K562 (cell line): ENCODE measurements at regions not wholly inside any gene's neighbourhood (a gene's known extent, or its start where the extent isn't known, plus 50 kb on each side); places are given as distances from the start of the nearest gene placed in this dataset.
A peak's percentile ranks its signal among the peaks of the same experiment; 100 is the strongest.

Source experiments
- ATAC-seq: fragments of 200-7000 bp; cut with Tn5 transposase; 3 replicates; pipeline ENCODE4 v1.9.1; 2020; ENCODE audit warnings: moderate library complexity
- BruUV-seq: library from RNA; stranded (reverse); fragments of 400-500 nt; replicated peaks from 2 replicates; lab custom pipeline; 2021; lab: Mats Ljungman, UMichigan
- CTCF ChIA-PET: fragments of 300-600 bp; formaldehyde crosslinking; extraction: SDS; loops from one replicate; lab custom pipeline; 2021; ENCODE audit warnings: low intra/inter-chr PET ratio; lab: Yijun Ruan, JAX
- POLR2A ChIA-PET: fragments of 300-600, 350-650 bp; sonication (Branson Sonifier 250); formaldehyde crosslinking; extraction: SDS; loops from one replicate; lab custom pipeline; 2021; ENCODE audit warnings: antibody characterized with exemption, inconsistent platforms; lab: Yijun Ruan, JAX
- DNase-seq, 4 experiments: peaks; one replicate each; pipeline versions ENCODE4 v3.0.0 to v3.0.0-alpha.2; 2011 to 2018; ENCODE audit warnings: low spot score in 3 of 4, mixed read lengths in 3 of 4; ENCODE audit errors: extremely low read depth in 1 of 4
- FAIRE-seq: peaks from 2 replicates; lab custom pipeline; 2011; peaks lifted over from hg19 to GRCh38; lab: Jason Lieb, UNC
- H2AFZ ChIP-seq: 2 replicates; pipeline ENCODE4 v1.6.0; 2011; ENCODE audit warnings: low read depth, low read length, control low read depth, inconsistent platforms
- H3K27ac ChIP-seq: fragments of 200-600 bp; 3 replicates; pipeline ENCODE4 v1.8.0; 2011; ENCODE audit warnings: low read depth, mild to moderate bottlenecking, control low read depth, inconsistent platforms, low read length, moderate library complexity, mixed read lengths; ENCODE audit errors: extremely low read depth
- H3K27me3 ChIP-seq, 2 experiments: fragments of 300-600 bp in 1 of 2; 2 replicates in 1 of 2; 3 replicates in 1 of 2; pipeline versions ENCODE4 v1.6.0 to v1.8.0; 2011; ENCODE audit warnings: inconsistent platforms in 2 of 2, low read length in 2 of 2, mild to moderate bottlenecking in 1 of 2, mixed read lengths in 1 of 2, moderate library complexity in 1 of 2; ENCODE audit not compliant: control insufficient read depth in 2 of 2, insufficient read depth in 2 of 2
- H3K36me3 ChIP-seq: fragments of 300-600 bp; 3 replicates; pipeline ENCODE4 v1.8.0; 2011; ENCODE audit warnings: mild to moderate bottlenecking, low read length, inconsistent platforms; ENCODE audit not compliant: control insufficient read depth, insufficient read depth
- H3K4me1 ChIP-seq, 2 experiments: fragments of 200-600 bp in 1 of 2; replicated peaks in 1 of 2; 2 replicates in 1 of 2; 3 replicates in 1 of 2; pipeline versions ENCODE4 v1.5.1 to v1.8.0; 2011; ENCODE audit warnings: inconsistent platforms in 2 of 2, low read length in 2 of 2, mild to moderate bottlenecking in 1 of 2, mixed read lengths in 1 of 2, moderate library complexity in 1 of 2; ENCODE audit not compliant: control insufficient read depth in 2 of 2, insufficient read depth in 2 of 2
- H3K4me2 ChIP-seq: 2 replicates; pipeline ENCODE4 v1.6.1; 2011; ENCODE audit warnings: low read length, control low read depth, inconsistent platforms, mixed read lengths; ENCODE audit not compliant: insufficient read depth
- H3K4me3 ChIP-seq: fragments of 200-600 bp; sonication (generic), shearing (Covaris generic); 2 replicates; pipeline ENCODE4 v1.5.1; 2016; ENCODE audit warnings: control low read depth, inconsistent platforms
- H3K79me2 ChIP-seq: fragments of 200-600 bp; 3 replicates; pipeline ENCODE4 v1.8.0; 2011; ENCODE audit warnings: low read length, inconsistent platforms; ENCODE audit not compliant: control insufficient read depth, insufficient read depth
- H3K9ac ChIP-seq, 2 experiments: 2 replicates each; pipeline versions ENCODE4 v1.6.0 to v1.6.1; 2011; ENCODE audit warnings: low read depth in 2 of 2, low read length in 2 of 2, control low read depth in 1 of 2, inconsistent platforms in 1 of 2, mild to moderate bottlenecking in 1 of 2, mixed read lengths in 1 of 2; ENCODE audit not compliant: insufficient read depth in 1 of 2
- H3K9me1 ChIP-seq: one replicate; pipeline ENCODE4 v1.6.0; 2011; ENCODE audit warnings: inconsistent platforms, mild to moderate bottlenecking, low read length, moderate library complexity; ENCODE audit not compliant: control insufficient read depth, insufficient read depth
- H3K9me3 ChIP-seq: replicated peaks from 2 replicates; pipeline ENCODE4 v1.5.1; 2011; ENCODE audit warnings: low read depth, low read length, inconsistent platforms; ENCODE audit not compliant: control insufficient read depth, insufficient read depth
- H4K20me1 ChIP-seq: replicated peaks from 2 replicates; pipeline ENCODE4 v1.6.1; 2011; ENCODE audit warnings: low read length, inconsistent platforms, mixed read lengths; ENCODE audit not compliant: control insufficient read depth, insufficient read depth
- CSDE1 ChIP-seq, 2 experiments: fragments of 450-650 bp; IDR thresholded peaks; 2 replicates each; pipeline ENCODE4 v1.6.1; 2016; ENCODE audit warnings: mild to moderate bottlenecking in 1 of 2
- EGR1 ChIP-seq: fragments of 450-650 bp; conservative IDR thresholded peaks from 2 replicates; pipeline ENCODE4 v1.6.1; 2017; ENCODE audit warnings: mild to moderate bottlenecking
- FOXJ2 ChIP-seq: fragments of 200-800 bp; sonication (Bioruptor generic); IDR thresholded peaks from 2 replicates; pipeline ENCODE4 v1.6.1; 2016; ENCODE audit warnings: missing genetic modification characterization, missing compliant biosample characterization
- HDGF ChIP-seq: fragments of 450-650 bp; IDR thresholded peaks from 2 replicates; pipeline ENCODE4 v1.6.1; 2016
- MECOM ChIP-seq: fragments of 250-450 bp; sonication (Bioruptor Pico); IDR thresholded peaks from 2 replicates; pipeline ENCODE4 v1.8.0; 2022; ENCODE audit warnings: inconsistent platforms
- MEIS2 ChIP-seq: fragments of 450-650 bp; IDR thresholded peaks from 2 replicates; pipeline ENCODE4 v1.6.1; 2014; ENCODE audit warnings: mild to moderate bottlenecking; ENCODE audit not compliant: partially characterized antibody
- ZNF764 ChIP-seq: fragments of 250-450 bp; sonication (Bioruptor Pico); IDR thresholded peaks from 2 replicates; pipeline ENCODE4 v1.4.0; 2020; ENCODE audit warnings: low read depth, mild to moderate bottlenecking, moderate library complexity
- WGBS: fragments of 100-300 bp; shearing (Covaris generic); methylation state at CpG from one replicate; pipeline ENCODE4 v1.1.6; 2016; ENCODE audit warnings: low coverage, mixed read lengths; ENCODE audit not compliant: insufficient coverage; ENCODE audit errors: missing lambda C conversion rate; 5-methylcytosine and 5-hydroxymethylcytosine counted together
- in situ Hi-C: fragments of 300-500 bp; cut with MboI; formaldehyde crosslinking; loops from 4 replicates; pipeline ENCODE4 v1.15.0; 2018; ENCODE audit warnings: inconsistent platforms, mixed read lengths
- intact Hi-C: fragments of 100-400 bp; cut with micrococcal nuclease; formaldehyde crosslinking; loops from 2 replicates; pipeline ENCODE4 v1.14.2; 2022
- TF ChIP-seq, protein P1 (sequence below): fragments of 250-450 bp; sonication (Bioruptor Pico); IDR thresholded peaks from 2 replicates; pipeline ENCODE4 v1.8.0; 2021; ENCODE audit warnings: moderate library complexity, mild to moderate bottlenecking, inconsistent platforms
- TF ChIP-seq, protein P2 (sequence below): fragments of 450-650 bp; IDR thresholded peaks from 2 replicates; pipeline ENCODE4 v1.6.1; 2016
- TF ChIP-seq, protein P3 (sequence below), 2 experiments: IDR thresholded peaks in 1 of 2; conservative IDR thresholded peaks in 1 of 2; 2 replicates each; pipeline ENCODE4 v1.6.1; 2016; ENCODE audit warnings: low read depth in 2 of 2, mild to moderate bottlenecking in 1 of 2, missing compliant biosample characterization in 1 of 2, missing genetic modification characterization in 1 of 2, moderate library complexity in 1 of 2
- TF ChIP-seq, protein P4 (sequence below): fragments of 250-450 bp; sonication (Bioruptor Pico); IDR thresholded peaks from 2 replicates; pipeline ENCODE4 v1.5.0; 2021; ENCODE audit warnings: mild to moderate bottlenecking, moderate library complexity

DNA sequence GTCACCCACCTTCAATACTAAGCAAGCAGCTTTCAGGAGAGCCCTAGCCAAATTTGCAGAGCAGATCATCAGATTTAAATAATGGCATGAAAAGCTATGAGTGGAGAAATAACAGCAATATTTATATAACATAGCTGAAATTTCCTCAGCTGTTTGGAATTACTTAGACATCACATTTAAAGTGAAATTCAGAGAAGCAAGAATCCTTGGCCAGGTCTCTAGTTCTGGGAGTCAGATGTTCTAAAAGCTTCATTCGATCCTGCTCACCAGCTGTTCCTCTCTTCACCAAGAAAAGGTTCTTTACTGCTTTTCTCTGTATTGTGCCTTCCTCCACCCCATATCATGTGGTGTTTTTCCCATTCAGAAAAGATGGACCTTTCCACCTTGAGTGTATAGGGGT is 152.3 kb upstream of the JAG1 start (continued):
- TF ChIP-seq, protein P1, sequence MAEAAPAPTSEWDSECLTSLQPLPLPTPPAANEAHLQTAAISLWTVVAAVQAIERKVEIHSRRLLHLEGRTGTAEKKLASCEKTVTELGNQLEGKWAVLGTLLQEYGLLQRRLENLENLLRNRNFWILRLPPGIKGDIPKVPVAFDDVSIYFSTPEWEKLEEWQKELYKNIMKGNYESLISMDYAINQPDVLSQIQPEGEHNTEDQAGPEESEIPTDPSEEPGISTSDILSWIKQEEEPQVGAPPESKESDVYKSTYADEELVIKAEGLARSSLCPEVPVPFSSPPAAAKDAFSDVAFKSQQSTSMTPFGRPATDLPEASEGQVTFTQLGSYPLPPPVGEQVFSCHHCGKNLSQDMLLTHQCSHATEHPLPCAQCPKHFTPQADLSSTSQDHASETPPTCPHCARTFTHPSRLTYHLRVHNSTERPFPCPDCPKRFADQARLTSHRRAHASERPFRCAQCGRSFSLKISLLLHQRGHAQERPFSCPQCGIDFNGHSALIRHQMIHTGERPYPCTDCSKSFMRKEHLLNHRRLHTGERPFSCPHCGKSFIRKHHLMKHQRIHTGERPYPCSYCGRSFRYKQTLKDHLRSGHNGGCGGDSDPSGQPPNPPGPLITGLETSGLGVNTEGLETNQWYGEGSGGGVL (CRISPR knock-in tag), result no peak
- no peak for TF ChIP-seq EGR1

DNA sequence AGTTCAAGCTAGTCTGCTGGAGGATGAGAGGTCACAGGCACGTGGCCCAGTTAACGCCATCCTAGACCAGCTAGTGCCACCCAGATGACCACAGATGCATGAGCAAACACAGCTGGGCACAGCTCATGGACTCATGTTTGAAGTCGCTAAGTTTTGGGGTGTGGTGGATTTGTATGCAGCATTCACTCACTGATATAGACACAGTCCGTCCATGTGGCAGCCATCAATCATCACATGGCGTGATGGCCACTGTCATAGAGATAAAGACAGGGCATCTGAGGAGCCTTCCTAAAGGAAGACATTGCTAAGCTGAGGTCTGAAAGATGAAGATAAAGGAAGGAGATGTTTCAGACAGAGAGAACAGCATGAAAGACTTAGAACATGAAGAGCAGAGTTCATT is 154.4 kb upstream of the JAG1 start:
- no peak for FAIRE-seq
- no peak overlapping the region for H3K4me3 ChIP-seq
- no peak overlapping the region for H3K4me2 ChIP-seq
- in situ Hi-C loops (no loop called here), intact Hi-C loops (no loop called here)
- 0% methylated on average over 3 of the region's 5 CpGs for WGBS
- H3K36me3 ChIP-seq, result no peaks in the 10 kb centered on the region
- H3K27me3 ChIP-seq, result no peaks in the 10 kb centered on the region
- peak in 1 of 4 experiments; percentile 1 for DNase-seq
- no peak overlapping the region for H3K27ac ChIP-seq
- no peak overlapping the region for H3K9ac ChIP-seq
- CTCF ChIA-PET, result no interaction called here
- POLR2A ChIA-PET, result no interaction called here
- BruUV-seq, result no TSS peak
- H4K20me1 ChIP-seq, result no peaks in the 10 kb centered on the region
- no peaks in the 10 kb centered on the region for H3K9me3 ChIP-seq
- no peak for ATAC-seq
- H2AFZ ChIP-seq, result no peak overlapping the region
- no peaks in the 10 kb centered on the region for H3K79me2 ChIP-seq
- no peaks in the 10 kb centered on the region for H3K9me1 ChIP-seq
- no peaks in the 10 kb centered on the region for H3K4me1 ChIP-seq
- no peak for TF ChIP-seq CSDE1 (IDR thresholded peaks at IDR 0.05)
- no peak for TF ChIP-seq HDGF
- no peak for TF ChIP-seq FOXJ2
- TF ChIP-seq, protein P2, sequence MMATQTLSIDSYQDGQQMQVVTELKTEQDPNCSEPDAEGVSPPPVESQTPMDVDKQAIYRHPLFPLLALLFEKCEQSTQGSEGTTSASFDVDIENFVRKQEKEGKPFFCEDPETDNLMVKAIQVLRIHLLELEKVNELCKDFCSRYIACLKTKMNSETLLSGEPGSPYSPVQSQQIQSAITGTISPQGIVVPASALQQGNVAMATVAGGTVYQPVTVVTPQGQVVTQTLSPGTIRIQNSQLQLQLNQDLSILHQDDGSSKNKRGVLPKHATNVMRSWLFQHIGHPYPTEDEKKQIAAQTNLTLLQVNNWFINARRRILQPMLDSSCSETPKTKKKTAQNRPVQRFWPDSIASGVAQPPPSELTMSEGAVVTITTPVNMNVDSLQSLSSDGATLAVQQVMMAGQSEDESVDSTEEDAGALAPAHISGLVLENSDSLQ, result peak; percentile 32; the same call in 1 of the 2 replicates
- TF ChIP-seq ZNF764 (CRISPR knock-in tag), result no peak
- TF ChIP-seq, protein P3, sequence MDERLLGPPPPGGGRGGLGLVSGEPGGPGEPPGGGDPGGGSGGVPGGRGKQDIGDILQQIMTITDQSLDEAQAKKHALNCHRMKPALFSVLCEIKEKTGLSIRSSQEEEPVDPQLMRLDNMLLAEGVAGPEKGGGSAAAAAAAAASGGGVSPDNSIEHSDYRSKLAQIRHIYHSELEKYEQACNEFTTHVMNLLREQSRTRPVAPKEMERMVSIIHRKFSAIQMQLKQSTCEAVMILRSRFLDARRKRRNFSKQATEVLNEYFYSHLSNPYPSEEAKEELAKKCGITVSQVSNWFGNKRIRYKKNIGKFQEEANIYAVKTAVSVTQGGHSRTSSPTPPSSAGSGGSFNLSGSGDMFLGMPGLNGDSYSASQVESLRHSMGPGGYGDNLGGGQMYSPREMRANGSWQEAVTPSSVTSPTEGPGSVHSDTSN (CRISPR knock-in tag; IDR thresholded peaks at IDR 0.05; ENCODE audit: low read depth), result no peak
- TF ChIP-seq, protein P3 (tag; conservative IDR thresholded peaks at IDR 0.05; ENCODE audit: low read depth), result peak; percentile 84
- TF ChIP-seq MEIS2, result peak; percentile 61
- TF ChIP-seq, protein P4, sequence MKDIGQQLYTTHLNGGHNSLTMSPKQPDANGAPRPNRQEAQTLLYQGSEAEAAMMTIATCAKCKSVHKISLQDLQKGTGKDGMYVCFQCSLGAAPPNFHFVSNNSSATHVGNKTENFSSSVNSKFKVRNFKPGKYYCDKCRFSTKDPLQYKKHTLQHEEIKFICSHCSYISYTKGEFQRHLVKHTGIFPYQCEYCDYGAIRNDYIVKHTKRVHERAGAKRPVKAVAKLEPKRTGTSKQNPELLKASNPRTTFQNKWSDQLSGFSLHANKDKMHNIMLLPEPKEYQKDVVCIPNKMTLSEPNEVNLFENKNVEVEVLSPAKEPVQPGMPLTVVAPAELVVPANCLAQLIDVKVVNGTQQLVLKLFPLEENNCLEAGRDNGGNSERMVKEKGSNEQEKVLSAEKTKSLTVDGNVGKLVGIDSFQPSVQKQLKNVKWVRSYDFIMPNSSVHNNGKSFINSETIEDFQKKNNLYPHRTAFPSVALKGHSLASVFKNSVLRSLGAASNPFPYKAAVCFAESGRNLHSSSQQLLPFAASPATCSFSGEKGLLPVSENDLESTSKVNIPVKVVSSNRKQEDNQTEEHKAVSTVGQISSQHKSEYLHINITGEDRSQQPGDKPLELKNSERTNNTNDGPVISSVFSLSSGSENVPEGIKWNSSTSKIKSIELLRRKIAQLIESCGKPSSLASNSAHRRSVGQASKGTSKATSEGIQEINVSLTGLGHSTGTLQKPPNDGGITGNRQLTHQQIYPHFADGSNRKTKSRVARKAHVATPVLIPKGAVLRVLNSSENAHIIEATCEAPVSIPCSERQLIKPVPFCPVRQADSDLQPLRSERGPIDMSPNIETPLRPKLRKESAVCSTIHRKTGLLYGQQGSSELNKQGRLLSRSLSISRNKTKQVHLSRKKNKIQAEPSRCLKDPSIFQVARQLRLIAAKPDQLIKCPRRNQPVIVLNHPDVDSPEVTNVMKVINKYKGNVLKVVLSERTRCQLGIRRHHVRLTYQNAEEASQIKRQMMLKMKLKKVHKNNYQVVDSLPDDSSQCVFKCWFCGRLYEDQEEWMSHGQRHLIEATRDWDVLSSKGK, result no peak
- TF ChIP-seq MECOM (CRISPR knock-in tag), result peak; percentile 98
